GM19023 (cell line): ENCODE measurements at regions not wholly inside any gene's neighbourhood (a gene's known extent, or its start where the extent isn't known, plus 50 kb on each side); places are given as distances from the start of the nearest gene placed in this dataset.
A peak's percentile ranks its signal among the peaks of the same experiment; 100 is the strongest.
"Not testable (repeated sequence)": the region's sequence is repeated elsewhere in the genome, so short reads cannot be mapped to it uniquely, and the experiment has no call there.

ENCODE experiments used
- ATAC-seq: cut with Tn5 transposase; IDR thresholded peaks from one replicate; pipeline ENCODE4 v1.9.1; 2021; ENCODE audit warnings: mild to moderate bottlenecking, moderate library complexity; ENCODE audit not compliant: unreplicated experiment

DNA sequence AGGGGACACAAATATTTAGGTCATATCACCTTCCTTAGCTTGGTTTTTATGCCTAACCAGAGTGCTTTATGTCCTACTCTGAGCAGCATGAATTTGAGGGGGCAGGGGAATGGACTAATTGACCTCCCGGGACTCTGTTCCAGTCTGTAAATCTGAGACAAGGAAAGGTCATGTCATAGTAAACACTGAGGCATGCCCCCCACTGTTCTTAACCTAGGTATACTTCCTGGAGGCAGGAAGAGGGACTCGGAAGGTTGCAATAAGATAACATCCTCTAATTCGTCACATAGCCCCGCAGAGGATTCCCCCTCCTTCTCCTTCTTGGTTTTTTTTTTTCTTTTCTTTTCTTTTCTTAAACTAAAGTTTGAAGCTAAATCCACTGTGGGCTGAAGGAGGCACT is 540.3 kb upstream of the CADM1 start:
- ATAC-seq, result no peak

DNA sequence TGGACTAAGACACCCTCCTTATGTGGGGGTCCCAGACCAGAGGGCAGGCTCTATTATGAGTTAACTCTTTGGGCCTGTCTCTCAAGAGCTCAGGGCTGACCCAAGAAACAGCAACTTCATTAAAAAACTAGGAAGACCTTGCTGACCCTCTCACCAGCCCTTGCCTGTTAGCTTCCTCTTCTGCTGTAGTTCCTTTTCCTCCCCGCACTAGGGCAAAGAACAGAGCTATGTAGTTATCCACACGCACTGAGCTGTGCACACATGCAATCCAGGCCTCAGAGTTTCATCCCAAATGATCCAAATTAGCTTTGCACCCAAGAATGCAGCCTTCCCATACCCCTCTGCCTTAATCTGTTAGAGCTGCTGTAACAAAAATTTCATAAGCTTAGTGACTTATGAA is 539.6 kb upstream of the CADM1 start:
- ATAC-seq, result no peak

DNA sequence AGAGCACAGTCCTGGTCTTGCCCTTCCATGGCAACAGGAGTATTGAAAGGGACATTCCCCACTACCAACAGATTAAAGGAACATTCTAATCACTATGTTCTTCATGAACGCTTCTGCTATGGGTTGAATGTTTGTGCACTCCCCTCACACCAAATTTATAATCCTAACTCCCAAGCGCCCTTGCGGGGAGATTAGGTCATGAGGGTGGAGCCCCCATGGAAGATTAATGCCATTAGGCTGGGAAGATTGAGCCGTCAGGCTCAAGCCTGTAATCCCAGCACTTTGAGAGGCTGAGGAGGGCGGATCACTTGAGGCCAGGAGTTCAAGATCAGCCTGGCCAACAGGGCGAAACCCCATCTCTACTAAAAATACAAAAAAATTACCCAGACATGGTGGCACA is 538.8 kb upstream of the CADM1 start:
- not testable (repeated sequence) for ATAC-seq

DNA sequence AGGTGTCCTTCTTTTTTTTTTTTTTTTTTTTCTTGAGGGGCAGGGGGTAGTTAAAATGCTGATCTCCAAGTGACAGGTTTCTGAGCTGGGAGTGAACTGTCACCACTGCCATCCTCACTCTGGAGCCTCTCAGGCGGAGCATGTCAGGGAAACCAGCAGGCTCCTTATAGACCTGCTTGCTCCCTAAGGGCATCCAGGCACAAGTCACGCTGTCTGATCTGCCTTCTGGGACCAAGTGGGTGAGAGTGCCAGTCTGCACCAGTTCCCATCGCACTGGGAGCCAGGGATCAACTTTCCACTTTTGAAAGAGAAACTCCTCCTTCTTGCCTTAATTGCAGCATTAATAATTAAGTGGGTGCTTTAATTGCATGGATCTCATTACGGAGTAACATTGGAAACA is 537.9 kb upstream of the CADM1 start:
- no peak for ATAC-seq

- no peak for ATAC-seq
Observed at GRCh38 chr11:116037861-116038260, 533.6 kb upstream of the CADM1 start.

GRCh38 chr11:116035977-116036376 is 531.8 kb upstream of the CADM1 start:
- no peak for ATAC-seq

DNA sequence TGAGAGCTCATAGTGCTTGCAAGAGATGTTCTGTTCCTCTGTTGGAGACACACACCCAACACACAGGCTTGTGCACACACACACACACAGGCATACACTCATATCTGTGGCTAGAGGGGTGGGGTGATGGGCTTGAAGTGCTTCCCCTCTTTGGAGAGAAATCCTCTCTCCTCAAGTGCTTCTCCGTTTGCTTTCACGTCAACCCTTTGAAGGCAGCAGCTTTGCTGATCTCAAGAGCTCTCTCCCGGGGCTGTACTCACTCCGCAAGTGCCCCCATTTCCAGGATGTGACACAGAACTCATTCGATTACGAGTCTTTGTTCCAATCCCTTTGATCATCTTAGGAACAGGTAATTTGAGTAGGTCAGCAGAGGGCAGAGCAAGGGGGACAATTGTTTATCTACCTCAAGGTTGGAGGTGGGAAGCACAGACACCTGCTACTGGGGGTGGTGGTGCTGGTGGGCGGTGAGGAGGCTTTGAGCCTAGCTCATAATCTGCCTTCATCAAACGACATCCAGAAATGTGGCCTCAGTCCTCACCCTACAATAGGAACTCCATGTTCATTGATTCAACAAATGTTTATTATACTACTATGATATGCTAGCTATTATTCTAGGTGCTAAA is 529.8 kb upstream of the CADM1 start:
- ATAC-seq, result no peak

- no peak for ATAC-seq
Observed at GRCh38 chr11:116030697-116031331, 526.6 kb upstream of the CADM1 start.

DNA sequence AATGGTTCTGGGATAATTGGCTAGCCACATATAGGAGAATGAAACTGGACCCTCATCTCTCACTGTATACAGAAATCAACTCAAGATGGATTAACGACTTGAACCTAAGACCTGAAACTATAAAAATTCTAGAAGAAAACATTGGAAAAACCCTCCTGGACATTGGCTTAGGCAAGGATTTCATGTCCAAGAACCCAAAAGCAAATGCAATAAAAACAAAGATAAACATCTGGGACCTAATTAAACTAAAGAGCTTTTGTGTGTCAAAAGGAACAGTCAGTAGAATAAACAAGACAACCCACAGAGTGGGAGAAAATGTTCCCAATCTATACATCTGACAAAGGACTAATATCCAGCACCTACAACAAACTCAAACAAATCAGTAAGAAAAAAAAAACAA is 524.3 kb upstream of the CADM1 start:
- ATAC-seq, result not testable (repeated sequence)

- ATAC-seq, result no peak
Observed at GRCh38 chr11:115999437-115999836, 495.2 kb upstream of the CADM1 start.

GRCh38 chr11:115996808-115997188 is 492.6 kb upstream of the CADM1 start:
- no peak for ATAC-seq

DNA sequence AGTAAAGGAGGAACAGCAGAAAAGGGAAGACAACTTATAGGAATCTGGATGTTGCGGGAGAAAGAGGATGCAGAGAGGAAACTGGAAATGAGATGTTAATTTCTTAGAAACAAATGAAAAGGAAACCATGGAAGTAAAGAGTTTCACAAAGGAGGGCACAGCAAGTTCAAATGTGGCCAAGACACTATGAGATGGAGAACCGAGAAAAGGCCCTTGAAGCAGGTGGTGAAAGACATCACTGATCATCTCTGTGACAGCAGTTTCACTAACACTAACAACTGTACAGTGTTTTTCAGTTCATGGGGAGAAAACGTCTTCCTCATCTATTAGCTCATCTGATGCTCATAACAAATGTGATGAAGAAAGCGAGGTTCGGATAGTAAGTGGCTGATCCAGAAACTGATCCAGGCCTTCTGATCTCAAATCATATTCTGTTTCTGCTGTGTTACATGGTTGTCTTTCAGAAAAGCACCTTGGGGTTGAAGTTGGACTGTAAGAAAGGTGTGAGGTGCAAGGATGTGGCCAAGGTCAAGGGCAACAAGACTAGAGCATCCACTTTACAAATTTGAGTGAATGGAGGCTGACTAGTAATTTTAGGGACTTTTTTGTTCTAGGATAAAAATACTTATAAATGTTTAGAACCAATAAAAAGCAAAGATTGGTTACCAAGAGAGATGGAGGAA is 492.1 kb upstream of the CADM1 start:
- peak; percentile 95 for ATAC-seq

- ATAC-seq, result no peak
Observed at GRCh38 chr11:115993590-115993989, 489.4 kb upstream of the CADM1 start.

GRCh38 chr11:115990004-115990447 is 485.8 kb upstream of the CADM1 start:
- ATAC-seq, result no peak

GRCh38 chr11:115985896-115986295 is 481.7 kb upstream of the CADM1 start:
- no peak for ATAC-seq

- no peak for ATAC-seq
Observed at GRCh38 chr11:115984228-115984627, 480.0 kb upstream of the CADM1 start.

GRCh38 chr11:115982666-115983065 is 478.5 kb upstream of the CADM1 start:
- ATAC-seq, result no peak

DNA sequence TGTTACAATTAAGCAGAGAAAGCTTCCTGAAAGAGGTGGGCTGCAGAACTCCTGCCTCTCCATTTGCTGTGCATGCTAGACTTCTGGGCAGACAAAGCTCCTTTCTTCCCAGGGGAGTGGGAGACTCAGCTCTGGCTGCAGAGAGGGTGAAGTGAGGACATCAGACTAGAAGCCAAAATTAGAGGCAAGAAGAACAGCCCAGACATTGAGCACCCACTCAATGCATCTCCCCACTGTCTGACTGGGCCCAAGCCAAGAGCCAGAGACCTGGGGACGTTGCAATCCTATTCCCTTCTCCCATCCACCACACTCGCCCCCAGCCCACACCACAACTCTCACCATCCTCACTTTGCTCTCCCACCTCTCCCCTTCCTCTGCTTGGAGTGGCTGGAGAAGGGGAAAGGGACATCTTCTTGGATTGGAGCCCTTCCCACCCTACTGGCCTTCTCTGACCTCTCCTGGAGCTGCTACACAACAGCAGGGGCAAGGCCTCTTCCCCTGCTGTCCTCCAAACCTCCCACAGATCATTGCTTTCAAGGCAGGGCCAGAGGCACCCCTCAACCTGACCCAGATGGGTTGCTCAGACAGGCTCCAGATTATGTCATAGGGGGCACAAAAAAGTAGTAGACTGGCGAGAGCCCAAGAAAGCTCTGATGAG is 477.7 kb upstream of the CADM1 start:
- ATAC-seq, result no peak

DNA sequence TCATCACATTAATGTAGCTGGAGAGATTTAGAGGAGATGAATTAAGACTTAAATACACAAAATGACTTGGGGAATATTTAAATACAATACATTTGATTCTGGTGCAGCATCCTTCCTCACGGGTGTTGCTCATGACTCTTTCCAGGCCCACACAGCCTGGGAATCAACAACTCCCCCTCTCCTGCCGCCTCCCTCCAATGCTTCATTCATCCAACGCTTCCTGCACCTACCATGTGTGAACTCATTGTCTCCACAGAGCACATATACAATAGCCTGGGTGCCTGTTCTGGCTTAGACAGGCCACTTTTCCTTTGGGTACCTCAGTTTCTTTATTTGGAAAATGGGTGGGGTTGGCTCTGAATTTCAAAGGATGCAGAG is 476.9 kb upstream of the CADM1 start:
- no peak for ATAC-seq

DNA sequence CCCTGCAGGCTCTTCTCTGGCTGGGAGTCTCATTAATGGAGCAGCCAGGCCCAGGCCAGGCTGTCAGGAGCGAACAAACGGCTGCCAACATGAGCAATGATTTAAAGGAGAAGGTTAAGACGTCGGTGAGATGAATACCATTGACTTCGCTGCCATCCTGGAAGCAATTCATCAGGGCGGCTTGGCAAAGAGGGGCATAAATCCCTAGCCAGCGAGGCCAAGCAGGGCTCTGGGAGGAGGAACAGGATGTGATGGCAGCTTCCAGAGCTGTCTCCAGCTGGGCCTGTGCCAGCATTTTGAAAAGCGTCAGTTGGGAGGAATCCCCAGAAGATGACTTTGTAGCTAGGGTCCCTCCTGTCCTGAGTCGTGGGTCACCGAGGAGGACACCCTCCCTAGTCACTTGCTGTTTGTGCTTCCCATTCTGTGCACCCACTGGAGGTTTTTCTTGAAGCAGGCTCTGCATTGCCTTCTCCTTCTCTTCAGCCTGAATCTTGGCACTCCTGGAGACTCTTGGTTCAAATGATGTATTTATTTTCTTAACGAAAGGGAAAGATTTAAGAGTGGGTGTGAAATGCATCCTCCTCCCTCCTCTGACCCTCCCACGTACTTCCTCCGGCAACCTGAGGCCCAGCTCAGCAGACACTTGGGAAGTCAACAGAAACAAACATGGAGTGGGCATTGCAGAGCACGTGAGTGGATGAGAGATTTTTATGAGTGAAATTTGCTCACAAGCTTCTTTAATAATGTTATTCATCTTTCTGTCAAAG is 476.3 kb upstream of the CADM1 start:
- ATAC-seq, result no peak

DNA sequence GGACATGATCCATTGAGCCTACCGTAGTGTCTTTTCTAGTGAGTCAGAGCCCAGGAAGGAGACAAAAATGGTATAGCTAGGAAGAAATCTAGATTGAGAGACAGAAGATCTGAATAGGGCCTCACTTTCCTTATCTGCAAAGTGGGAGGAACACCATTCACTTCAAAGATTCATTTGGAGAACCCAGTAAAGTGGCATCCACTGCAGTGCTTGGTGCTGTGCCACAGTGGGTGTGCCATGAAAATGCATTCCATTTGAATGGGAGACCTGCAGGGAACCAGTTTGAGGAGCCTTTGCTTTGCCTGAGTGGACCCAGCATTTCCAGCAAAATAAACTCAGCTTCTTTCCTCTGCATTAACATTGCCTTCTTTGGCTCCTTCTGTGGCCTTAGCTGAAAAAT is 470.5 kb upstream of the CADM1 start:
- ATAC-seq, result no peak
